ENCODE measurements at regions not wholly inside any gene's neighbourhood (a gene's known extent, or its start where the extent isn't known, plus 50 kb on each side); places are given as distances from the start of the nearest gene placed in this dataset.

- no peak for TF ChIP-seq CTCF (IDR thresholded peaks at IDR 0.05)
- no peak overlapping the region for H3K27ac Mint-ChIP-seq
- peaks cover 3% of the 10 kb centered on the region for H3K27me3 Mint-ChIP-seq (ENCODE audit: low read depth, poor library complexity)
- H3K36me3 Mint-ChIP-seq (ENCODE audit: low read depth), result no peaks in the 10 kb centered on the region
- peaks cover 3% of the 10 kb centered on the region for H3K9me3 Mint-ChIP-seq
- no peak for DNase-seq
- H3K4me1 Mint-ChIP-seq, result no peaks in the 10 kb centered on the region
- H3K4me3 Mint-ChIP-seq, result no peak overlapping the region
Measured at GRCh38 chr10:10811562-10811961, 206.1 kb upstream of the CELF2 start.

- Mint-ChIP-seq H3K36me3 (ENCODE audit: low read depth) (no peaks in the 10 kb centered on the region), H3K27me3 (ENCODE audit: low read depth, poor library complexity) (peaks cover 5% of the 10 kb centered on the region), H3K4me1 (no peaks in the 10 kb centered on the region), H3K4me3 (no peak overlapping the region), H3K9me3 (peaks cover 3% of the 10 kb centered on the region), H3K27ac (no peak overlapping the region)
- TF ChIP-seq CTCF (IDR thresholded peaks at IDR 0.05), result no peak
- DNase-seq, result no peak
Measured at GRCh38 chr10:10813656-10814055, 204.0 kb upstream of the CELF2 start.

GRCh38 chr10:10814069-10814468, 203.6 kb upstream of the CELF2 start:
- Mint-ChIP-seq H3K9me3 (peaks cover 3% of the 10 kb centered on the region), H3K27me3 (ENCODE audit: low read depth, poor library complexity) (peaks cover 5% of the 10 kb centered on the region), H3K4me3 (no peak overlapping the region), H3K4me1 (no peaks in the 10 kb centered on the region), H3K27ac (no peak overlapping the region), H3K36me3 (ENCODE audit: low read depth) (no peaks in the 10 kb centered on the region)
- DNase-seq, result no peak
- TF ChIP-seq CTCF (IDR thresholded peaks at IDR 0.05), result no peak

GRCh38 chr10:10816447-10816846, 201.2 kb upstream of the CELF2 start:
- Mint-ChIP-seq H3K9me3 (peaks cover 20% of the 10 kb centered on the region), H3K36me3 (ENCODE audit: low read depth) (no peaks in the 10 kb centered on the region), H3K27me3 (ENCODE audit: low read depth, poor library complexity) (peaks cover 5% of the 10 kb centered on the region), H3K4me3 (no peak overlapping the region), H3K27ac (no peak overlapping the region), H3K4me1 (no peaks in the 10 kb centered on the region)
- DNase-seq, result no peak
- TF ChIP-seq CTCF (IDR thresholded peaks at IDR 0.05), result no peak

- Mint-ChIP-seq H3K4me3 (no peak overlapping the region), H3K9me3 (peaks cover 18% of the 10 kb centered on the region), H3K4me1 (no peaks in the 10 kb centered on the region), H3K27ac (no peak overlapping the region), H3K27me3 (ENCODE audit: low read depth, poor library complexity) (peaks cover 5% of the 10 kb centered on the region), H3K36me3 (ENCODE audit: low read depth) (no peaks in the 10 kb centered on the region)
- no peak for TF ChIP-seq CTCF (IDR thresholded peaks at IDR 0.05)
- DNase-seq, result no peak
Measured at GRCh38 chr10:10817609-10818008, 200.1 kb upstream of the CELF2 start.

GRCh38 chr10:10818082-10818481, 199.6 kb upstream of the CELF2 start:
- H3K27ac Mint-ChIP-seq, result no peak overlapping the region
- peaks cover 17% of the 10 kb centered on the region for H3K9me3 Mint-ChIP-seq
- H3K4me3 Mint-ChIP-seq, result no peak overlapping the region
- H3K4me1 Mint-ChIP-seq, result no peaks in the 10 kb centered on the region
- H3K36me3 Mint-ChIP-seq (ENCODE audit: low read depth), result no peaks in the 10 kb centered on the region
- peaks cover 5% of the 10 kb centered on the region for H3K27me3 Mint-ChIP-seq (ENCODE audit: low read depth, poor library complexity)
- DNase-seq, result no peak
- TF ChIP-seq CTCF (IDR thresholded peaks at IDR 0.05), result no peak

All from nephron progenitor cell (in vitro differentiated cells).